Panc1 (cell line): ENCODE measurements at regions not wholly inside any gene's neighbourhood (a gene's known extent, or its start where the extent isn't known, plus 50 kb on each side); places are given as distances from the start of the nearest gene placed in this dataset.

Experiments
- ATAC-seq: fragments of 200-7000 bp; cut with Tn5 transposase; 2 replicates; pipeline ENCODE4 v1.9.1; 2020; ENCODE audit warnings: mild to moderate bottlenecking, moderate library complexity
- BruUV-seq: library from RNA; stranded (reverse); fragments of 400-500 nt; replicated peaks from 2 replicates; lab custom pipeline; 2021; lab: Mats Ljungman, UMichigan
- CTCF ChIA-PET: fragments of 300-600 bp; sonication (Branson Sonifier 250); formaldehyde crosslinking; loops from one replicate; lab custom pipeline; 2022; ENCODE audit warnings: antibody characterized with exemption; lab: Charles Lee
- POLR2A ChIA-PET: fragments of 300-600 bp; sonication (Branson Sonifier 250); formaldehyde crosslinking; loops from one replicate; lab custom pipeline; 2022; ENCODE audit warnings: antibody characterized with exemption; lab: Charles Lee
- DNase-seq: peaks from one replicate; pipeline ENCODE4 v3.0.0-alpha.2; 2010; ENCODE audit warnings: low read depth, low spot score
- H3K27ac ChIP-seq: 2 replicates; pipeline ENCODE4 v1.5.1; 2011; ENCODE audit warnings: mild to moderate bottlenecking, low read length, inconsistent platforms
- H3K27me3 ChIP-seq: fragments of 200-500 bp; sonication (Bioruptor generic); 2 replicates; pipeline ENCODE4 v1.6.0; 2014; ENCODE audit warnings: low read length, inconsistent platforms; ENCODE audit not compliant: control insufficient read depth, insufficient read depth
- H3K36me3 ChIP-seq: fragments of 200-500 bp; sonication (Bioruptor generic); 2 replicates; pipeline ENCODE4 v1.5.1; 2014; ENCODE audit warnings: inconsistent platforms, mild to moderate bottlenecking, low read length, moderate library complexity; ENCODE audit not compliant: control insufficient read depth, insufficient read depth
- H3K4me1 ChIP-seq: 2 replicates; pipeline ENCODE4 v1.5.1; 2011; ENCODE audit warnings: inconsistent platforms, mild to moderate bottlenecking, low read length, moderate library complexity; ENCODE audit not compliant: control insufficient read depth, insufficient read depth
- H3K4me3 ChIP-seq, 2 experiments: 2 replicates each; pipeline ENCODE4 v1.5.1; 2011 to 2012; ENCODE audit warnings: low read depth in 2 of 2, low read length in 2 of 2, mild to moderate bottlenecking in 2 of 2, inconsistent platforms in 1 of 2, moderate library complexity in 1 of 2
- H3K9me3 ChIP-seq: fragments of 200-500 bp; sonication (Bioruptor generic); 2 replicates; pipeline ENCODE4 v1.5.1; 2014; ENCODE audit warnings: low read depth, mild to moderate bottlenecking, inconsistent platforms, low read length, moderate library complexity; ENCODE audit not compliant: control insufficient read depth, insufficient read depth
- POLR2AphosphoS5 ChIP-seq: IDR thresholded peaks from 2 replicates; pipeline ENCODE4 v1.6.1; 2012; ENCODE audit warnings: mild to moderate bottlenecking, low read depth, low read length, moderate library complexity
- SIN3A ChIP-seq: IDR thresholded peaks from 2 replicates; pipeline ENCODE4 v1.6.1; 2012; ENCODE audit warnings: low read depth, mild to moderate bottlenecking, low read length, moderate library complexity, borderline replicate concordance; ENCODE audit not compliant: insufficient read depth
- TCF7L2 ChIP-seq: IDR thresholded peaks from 2 replicates; pipeline ENCODE4 v1.6.1; 2011; ENCODE audit warnings: mild to moderate bottlenecking, low read depth, low read length, inconsistent platforms
- in situ Hi-C: cut with HindIII; loops from 2 replicates; pipeline ENCODE4 v1.10.0; 2016; ENCODE audit warnings: low sequenced_read_pairs, low pct_unique_long_range_greater_than_20kb
- intact Hi-C: fragments of 100-400 bp; cut with micrococcal nuclease; formaldehyde crosslinking; loops from one replicate; pipeline ENCODE4 v1.10.0; 2022; ENCODE audit not compliant: unreplicated experiment
- TF ChIP-seq, protein P1 (sequence below): fragments of 450-650 bp; IDR thresholded peaks from 2 replicates; pipeline ENCODE4 v1.5.1; 2017; ENCODE audit warnings: mild to moderate bottlenecking
- TF ChIP-seq, protein P2 (sequence below), 2 experiments: IDR thresholded peaks; 2 replicates each; pipeline ENCODE4 v1.6.1; 2011 to 2012; ENCODE audit warnings: low read depth in 2 of 2, control low read depth in 1 of 2, low read length in 1 of 2, mild to moderate bottlenecking in 1 of 2, moderate library complexity in 1 of 2; ENCODE audit not compliant: insufficient read depth in 1 of 2

DNA sequence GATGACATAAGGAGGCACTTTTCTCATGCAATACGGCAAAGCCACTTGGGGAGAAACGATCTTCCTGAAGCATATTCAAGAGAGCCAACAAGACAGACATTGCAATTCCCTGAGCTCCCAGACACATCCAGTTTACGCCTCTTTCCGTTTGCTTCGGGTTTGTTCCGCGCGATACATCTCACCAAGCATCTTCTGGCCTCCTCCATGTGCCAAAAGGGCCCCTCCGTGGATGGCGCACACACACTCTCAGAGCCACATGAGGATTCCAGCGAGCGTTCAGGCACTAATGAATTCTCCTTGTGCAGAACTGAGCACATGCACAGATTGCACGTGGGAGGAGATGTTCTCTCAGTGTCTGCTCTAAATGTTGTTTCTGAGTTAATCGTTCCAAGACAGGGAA is 146.7 kb upstream of the SHISA6 start:
- intact Hi-C loops: no loop called here
- ChIA-PET CTCF (no interaction called here), POLR2A (no interaction called here)
- no TSS peak for BruUV-seq
- Histone ChIP-seq H3K27me3 (no peaks in the 10 kb centered on the region), H3K9me3 (no peaks in the 10 kb centered on the region), H3K36me3 (no peaks in the 10 kb centered on the region), H3K27ac (no peak overlapping the region), H3K4me3 (no peak overlapping the region), H3K4me1 (no peaks in the 10 kb centered on the region)
- in situ Hi-C loops: no loop called here
- DNase-seq: no peak
- TF ChIP-seq POLR2AphosphoS5: no peak
- TF ChIP-seq, protein P1, sequence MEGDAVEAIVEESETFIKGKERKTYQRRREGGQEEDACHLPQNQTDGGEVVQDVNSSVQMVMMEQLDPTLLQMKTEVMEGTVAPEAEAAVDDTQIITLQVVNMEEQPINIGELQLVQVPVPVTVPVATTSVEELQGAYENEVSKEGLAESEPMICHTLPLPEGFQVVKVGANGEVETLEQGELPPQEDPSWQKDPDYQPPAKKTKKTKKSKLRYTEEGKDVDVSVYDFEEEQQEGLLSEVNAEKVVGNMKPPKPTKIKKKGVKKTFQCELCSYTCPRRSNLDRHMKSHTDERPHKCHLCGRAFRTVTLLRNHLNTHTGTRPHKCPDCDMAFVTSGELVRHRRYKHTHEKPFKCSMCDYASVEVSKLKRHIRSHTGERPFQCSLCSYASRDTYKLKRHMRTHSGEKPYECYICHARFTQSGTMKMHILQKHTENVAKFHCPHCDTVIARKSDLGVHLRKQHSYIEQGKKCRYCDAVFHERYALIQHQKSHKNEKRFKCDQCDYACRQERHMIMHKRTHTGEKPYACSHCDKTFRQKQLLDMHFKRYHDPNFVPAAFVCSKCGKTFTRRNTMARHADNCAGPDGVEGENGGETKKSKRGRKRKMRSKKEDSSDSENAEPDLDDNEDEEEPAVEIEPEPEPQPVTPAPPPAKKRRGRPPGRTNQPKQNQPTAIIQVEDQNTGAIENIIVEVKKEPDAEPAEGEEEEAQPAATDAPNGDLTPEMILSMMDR: no peak
- no peak for TF ChIP-seq SIN3A
- no peak for TF ChIP-seq TCF7L2
- TF ChIP-seq, protein P2, sequence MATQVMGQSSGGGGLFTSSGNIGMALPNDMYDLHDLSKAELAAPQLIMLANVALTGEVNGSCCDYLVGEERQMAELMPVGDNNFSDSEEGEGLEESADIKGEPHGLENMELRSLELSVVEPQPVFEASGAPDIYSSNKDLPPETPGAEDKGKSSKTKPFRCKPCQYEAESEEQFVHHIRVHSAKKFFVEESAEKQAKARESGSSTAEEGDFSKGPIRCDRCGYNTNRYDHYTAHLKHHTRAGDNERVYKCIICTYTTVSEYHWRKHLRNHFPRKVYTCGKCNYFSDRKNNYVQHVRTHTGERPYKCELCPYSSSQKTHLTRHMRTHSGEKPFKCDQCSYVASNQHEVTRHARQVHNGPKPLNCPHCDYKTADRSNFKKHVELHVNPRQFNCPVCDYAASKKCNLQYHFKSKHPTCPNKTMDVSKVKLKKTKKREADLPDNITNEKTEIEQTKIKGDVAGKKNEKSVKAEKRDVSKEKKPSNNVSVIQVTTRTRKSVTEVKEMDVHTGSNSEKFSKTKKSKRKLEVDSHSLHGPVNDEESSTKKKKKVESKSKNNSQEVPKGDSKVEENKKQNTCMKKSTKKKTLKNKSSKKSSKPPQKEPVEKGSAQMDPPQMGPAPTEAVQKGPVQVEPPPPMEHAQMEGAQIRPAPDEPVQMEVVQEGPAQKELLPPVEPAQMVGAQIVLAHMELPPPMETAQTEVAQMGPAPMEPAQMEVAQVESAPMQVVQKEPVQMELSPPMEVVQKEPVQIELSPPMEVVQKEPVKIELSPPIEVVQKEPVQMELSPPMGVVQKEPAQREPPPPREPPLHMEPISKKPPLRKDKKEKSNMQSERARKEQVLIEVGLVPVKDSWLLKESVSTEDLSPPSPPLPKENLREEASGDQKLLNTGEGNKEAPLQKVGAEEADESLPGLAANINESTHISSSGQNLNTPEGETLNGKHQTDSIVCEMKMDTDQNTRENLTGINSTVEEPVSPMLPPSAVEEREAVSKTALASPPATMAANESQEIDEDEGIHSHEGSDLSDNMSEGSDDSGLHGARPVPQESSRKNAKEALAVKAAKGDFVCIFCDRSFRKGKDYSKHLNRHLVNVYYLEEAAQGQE (IDR thresholded peaks at IDR 0.05; ENCODE audit: insufficient read depth in 1 of 2, low read depth in 2 of 2, low read length in 1 of 2): no peak
- no peak for ATAC-seq

DNA sequence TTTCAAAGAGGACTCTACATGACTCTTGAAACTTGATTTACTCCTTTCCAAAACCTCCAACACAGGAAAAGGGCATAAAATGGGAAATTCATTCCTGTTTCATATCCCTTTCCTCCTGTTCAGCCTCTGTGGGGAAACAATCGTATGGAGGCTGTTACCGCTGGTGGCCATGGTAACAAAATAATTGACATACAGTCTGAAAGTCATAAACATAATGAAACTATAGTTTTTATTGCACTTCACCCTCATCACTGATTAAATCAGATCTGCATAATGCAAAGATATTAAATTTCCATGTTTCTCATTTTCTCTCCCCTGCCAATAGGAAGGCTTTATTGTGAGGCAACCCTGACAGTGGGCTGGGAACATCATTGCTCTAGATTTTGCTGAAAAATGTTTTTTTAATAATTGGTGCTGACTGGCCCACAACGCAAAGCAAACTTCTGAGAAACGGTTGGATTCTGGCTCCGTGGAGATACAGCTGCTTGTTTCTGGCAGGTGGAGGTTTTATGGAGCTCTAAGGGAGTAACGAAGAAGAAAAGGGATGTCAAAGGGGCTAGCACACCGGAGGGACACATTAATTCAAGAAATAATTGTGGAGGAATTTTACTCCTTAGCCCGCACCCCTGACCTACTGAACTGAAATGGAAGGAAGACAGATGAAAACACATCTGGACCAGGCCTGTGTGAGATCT is 154.2 kb upstream of the SHISA6 start:
- intact Hi-C loops: no loop called here
- TF ChIP-seq, protein P2 (IDR thresholded peaks at IDR 0.05; ENCODE audit: insufficient read depth in 1 of 2, low read depth in 2 of 2, low read length in 1 of 2): no peak
- TF ChIP-seq SIN3A: no peak
- TF ChIP-seq, protein P1: no peak
- TF ChIP-seq POLR2AphosphoS5: no peak
- no peak for TF ChIP-seq TCF7L2
- Histone ChIP-seq H3K27me3 (no peaks in the 10 kb centered on the region), H3K27ac (no peak overlapping the region), H3K4me3 (no peak overlapping the region), H3K9me3 (no peaks in the 10 kb centered on the region), H3K4me1 (no peaks in the 10 kb centered on the region), H3K36me3 (no peaks in the 10 kb centered on the region)
- ATAC-seq: no peak
- BruUV-seq: no TSS peak
- ChIA-PET CTCF (no interaction called here), POLR2A (no interaction called here)
- no peak for DNase-seq
- in situ Hi-C loops: no loop called here
